Hematopoietic multipotent progenitor cell treated with erythropoietin and hydrocortisone succinate and interleukin-3 and kit ligand, for 8 days (in vitro differentiated cells): ENCODE measurements at regions not wholly inside any gene's neighbourhood (a gene's known extent, or its start where the extent isn't known, plus 50 kb on each side); places are given as distances from the start of the nearest gene placed in this dataset.
"Not testable (repeated sequence)": the region's sequence is repeated elsewhere in the genome, so short reads cannot be mapped to it uniquely, and the experiment has no call there.

ENCODE experiments used
- DNase-seq: peaks from one replicate; pipeline ENCODE4 v3.0.0-alpha.2; 2015

GRCh38 chr4:120290553-120290952 lies 223.9 kb upstream of the MAD2L1 start:
- DNase-seq: no peak

- DNase-seq: no peak
Observed at GRCh38 chr4:120286813-120287212, 220.2 kb upstream of the MAD2L1 start.

GRCh38 chr4:120281581-120281980 lies 214.9 kb upstream of the MAD2L1 start:
- DNase-seq: no peak

- no peak for DNase-seq
Observed at GRCh38 chr4:120277391-120277790, 210.7 kb upstream of the MAD2L1 start.

- no peak for DNase-seq
Observed at GRCh38 chr4:120266602-120267001, 200.0 kb upstream of the MAD2L1 start.

GRCh38 chr4:120263618-120264017 lies 197.0 kb upstream of the MAD2L1 start:
- DNase-seq: no peak

- no peak for DNase-seq
Observed at GRCh38 chr4:120261117-120261516, 194.5 kb upstream of the MAD2L1 start.

GRCh38 chr4:120256112-120256775 lies 189.6 kb upstream of the MAD2L1 start:
- not testable (repeated sequence) for DNase-seq

GRCh38 chr4:120238277-120238973 lies 171.8 kb upstream of the MAD2L1 start:
- DNase-seq: no peak

GRCh38 chr4:120236873-120237272 lies 170.2 kb upstream of the MAD2L1 start:
- no peak for DNase-seq

GRCh38 chr4:120232050-120232449 lies 165.4 kb upstream of the MAD2L1 start:
- DNase-seq: no peak

- no peak for DNase-seq
Observed at GRCh38 chr4:120228086-120228485, 161.4 kb upstream of the MAD2L1 start.

GRCh38 chr4:120227554-120227953 lies 160.9 kb upstream of the MAD2L1 start:
- no peak for DNase-seq

- no peak for DNase-seq
Observed at GRCh38 chr4:120225527-120225926, 158.9 kb upstream of the MAD2L1 start.

GRCh38 chr4:120218981-120219380 lies 152.3 kb upstream of the MAD2L1 start:
- DNase-seq: no peak

GRCh38 chr4:120215350-120215749 lies 148.7 kb upstream of the MAD2L1 start:
- no peak for DNase-seq

- DNase-seq: no peak
Observed at GRCh38 chr4:120211408-120212015, 144.9 kb upstream of the MAD2L1 start.

GRCh38 chr4:120209706-120210105 lies 143.1 kb upstream of the MAD2L1 start:
- DNase-seq: no peak

- no peak for DNase-seq
Observed at GRCh38 chr4:120207021-120207420, 140.4 kb upstream of the MAD2L1 start.

GRCh38 chr4:120202222-120202621 lies 135.6 kb upstream of the MAD2L1 start:
- no peak for DNase-seq

GRCh38 chr4:120200573-120201110 lies 134.0 kb upstream of the MAD2L1 start:
- not testable (repeated sequence) for DNase-seq

GRCh38 chr4:120198411-120198810 lies 131.8 kb upstream of the MAD2L1 start:
- no peak for DNase-seq

- DNase-seq: no peak
Observed at GRCh38 chr4:120177603-120178002, 111.0 kb upstream of the MAD2L1 start.

GRCh38 chr4:120175272-120175671 lies 108.6 kb upstream of the MAD2L1 start:
- DNase-seq: no peak
